Peyer's patch (tissue), 4 donors: ENCODE measurements at regions not wholly inside any gene's neighbourhood (a gene's known extent, or its start where the extent isn't known, plus 50 kb on each side); places are given as distances from the start of the nearest gene placed in this dataset.

Experiments used
- CTCF ChIP-seq, 6 experiments: fragments of 450-650 bp in 4 of 6; fragments of 200-600 bp in 2 of 6; sonication (generic) in 1 of 6; IDR thresholded peaks; one replicate each; pipeline ENCODE4 v1.5.1; 2017 to 2019; ENCODE audit warnings: antibody characterized with exemption in 6 of 6, mild to moderate bottlenecking in 3 of 6, moderate library complexity in 1 of 6
- POLR2A ChIP-seq, 2 donors: fragments of 450-650 bp; IDR thresholded peaks; one replicate each; pipeline ENCODE4 v1.5.1; 2017; ENCODE audit warnings: antibody characterized with exemption in 2 of 2, mild to moderate bottlenecking in 2 of 2, moderate library complexity in 2 of 2

- TF ChIP-seq CTCF (IDR thresholded peaks at IDR 0.05) (no peak), POLR2A (IDR thresholded peaks at IDR 0.05) (no peak)
These were observed 739.1 kb downstream of the DNAJB9 start for GRCh38 chr7:109308816-109309215.
